ENCODE measurements at regions not wholly inside any gene's neighbourhood (a gene's known extent, or its start where the extent isn't known, plus 50 kb on each side); places are given as distances from the start of the nearest gene placed in this dataset.
"Not testable (repeated sequence)": the region's sequence is repeated elsewhere in the genome, so short reads cannot be mapped to it uniquely, and the experiment has no call there.

DNA sequence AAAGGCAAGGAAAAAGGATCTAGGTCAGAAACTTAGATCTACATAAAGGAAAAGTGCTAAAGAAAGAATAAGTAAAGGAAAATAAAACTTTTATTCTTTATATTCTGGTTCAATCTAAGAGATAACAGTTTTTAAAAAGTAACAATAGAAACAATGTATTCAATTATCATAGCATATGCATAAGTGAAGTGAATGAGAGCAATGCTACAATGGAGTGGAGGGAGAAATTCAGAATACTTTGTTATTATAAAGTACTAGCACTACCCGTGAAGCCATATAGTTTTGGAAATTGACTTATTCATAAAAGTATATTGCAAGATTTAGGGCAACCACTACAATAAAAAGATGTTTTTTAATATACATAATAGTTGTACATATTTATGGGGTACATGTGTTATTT, 586.0 kb upstream of the MDGA2 start:
- DNase-seq (ENCODE audit: low read depth): no peak
- no peak overlapping the region for H3K4me3 ChIP-seq (ENCODE audit: low read depth, low read length)
- TF ChIP-seq, protein P1, sequence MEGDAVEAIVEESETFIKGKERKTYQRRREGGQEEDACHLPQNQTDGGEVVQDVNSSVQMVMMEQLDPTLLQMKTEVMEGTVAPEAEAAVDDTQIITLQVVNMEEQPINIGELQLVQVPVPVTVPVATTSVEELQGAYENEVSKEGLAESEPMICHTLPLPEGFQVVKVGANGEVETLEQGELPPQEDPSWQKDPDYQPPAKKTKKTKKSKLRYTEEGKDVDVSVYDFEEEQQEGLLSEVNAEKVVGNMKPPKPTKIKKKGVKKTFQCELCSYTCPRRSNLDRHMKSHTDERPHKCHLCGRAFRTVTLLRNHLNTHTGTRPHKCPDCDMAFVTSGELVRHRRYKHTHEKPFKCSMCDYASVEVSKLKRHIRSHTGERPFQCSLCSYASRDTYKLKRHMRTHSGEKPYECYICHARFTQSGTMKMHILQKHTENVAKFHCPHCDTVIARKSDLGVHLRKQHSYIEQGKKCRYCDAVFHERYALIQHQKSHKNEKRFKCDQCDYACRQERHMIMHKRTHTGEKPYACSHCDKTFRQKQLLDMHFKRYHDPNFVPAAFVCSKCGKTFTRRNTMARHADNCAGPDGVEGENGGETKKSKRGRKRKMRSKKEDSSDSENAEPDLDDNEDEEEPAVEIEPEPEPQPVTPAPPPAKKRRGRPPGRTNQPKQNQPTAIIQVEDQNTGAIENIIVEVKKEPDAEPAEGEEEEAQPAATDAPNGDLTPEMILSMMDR (IDR thresholded peaks at IDR 0.05; ENCODE audit: insufficient read depth, low read length): no peak

DNA sequence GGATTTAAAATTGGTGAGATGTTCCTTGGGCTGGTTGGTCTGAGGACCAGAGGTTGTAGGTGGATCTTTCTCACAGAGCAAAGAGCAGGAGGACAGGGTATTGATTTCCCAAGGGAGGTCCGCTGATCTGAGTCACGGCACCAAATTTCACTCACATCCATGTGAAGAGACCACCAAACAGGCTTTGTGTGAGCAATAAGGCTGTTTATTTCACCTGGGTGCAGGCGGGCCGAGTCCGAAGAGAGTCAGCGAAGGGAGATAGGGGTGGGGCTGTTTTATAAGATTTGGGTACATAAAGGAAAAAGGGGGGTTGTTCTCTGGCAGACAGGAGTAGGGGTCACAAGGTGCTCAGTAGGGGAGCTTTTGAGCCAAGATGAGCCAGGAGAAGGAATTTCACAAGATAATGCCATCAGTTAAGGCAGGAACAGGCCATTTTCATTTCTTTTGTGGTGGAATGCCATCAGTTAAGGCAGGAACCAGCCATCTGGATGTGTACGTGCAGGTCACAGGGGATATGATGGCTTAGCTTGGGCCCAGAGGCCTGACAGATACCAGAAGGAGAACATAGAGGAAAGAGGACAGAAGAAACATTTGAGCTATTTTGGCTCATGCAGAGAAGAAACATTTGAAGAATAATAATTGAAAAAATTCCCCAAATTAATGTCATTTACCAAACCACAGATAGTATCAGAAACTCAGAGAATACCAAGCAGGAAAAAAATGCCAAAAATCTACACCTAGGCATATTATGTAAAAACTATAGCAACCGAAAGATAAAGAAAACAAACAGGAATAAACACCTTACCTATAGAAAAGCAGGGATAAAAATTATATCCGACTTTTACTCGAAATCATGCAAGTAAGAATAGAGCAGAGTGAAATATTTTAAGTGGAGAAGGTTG, 585.2 kb upstream of the MDGA2 start:
- DNase-seq (ENCODE audit: low read depth); H3K4me3 ChIP-seq (ENCODE audit: low read depth, low read length): not testable (repeated sequence)

DNA sequence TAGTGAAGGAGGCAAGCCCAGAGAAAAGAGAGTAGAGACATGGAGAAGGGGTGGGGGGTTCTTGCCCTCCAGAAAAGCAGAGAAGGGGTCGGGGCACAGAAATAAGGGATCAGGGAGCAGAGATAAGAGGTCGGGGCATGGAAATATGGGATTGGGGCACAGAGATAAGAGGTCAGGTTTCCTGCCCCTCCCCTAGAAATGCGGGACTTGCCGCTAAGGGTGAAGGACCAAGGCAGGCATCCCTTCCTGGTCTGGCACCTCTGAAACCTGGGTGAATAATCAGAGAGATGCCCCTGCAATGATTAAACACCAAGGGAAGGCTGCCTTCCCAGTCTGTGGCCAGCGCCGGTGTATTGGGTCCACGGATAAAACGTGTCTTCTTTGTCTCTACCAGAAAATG, 584.5 kb upstream of the MDGA2 start:
- DNase-seq (ENCODE audit: low read depth); H3K4me3 ChIP-seq (ENCODE audit: low read depth, low read length): not testable (repeated sequence)

DNA sequence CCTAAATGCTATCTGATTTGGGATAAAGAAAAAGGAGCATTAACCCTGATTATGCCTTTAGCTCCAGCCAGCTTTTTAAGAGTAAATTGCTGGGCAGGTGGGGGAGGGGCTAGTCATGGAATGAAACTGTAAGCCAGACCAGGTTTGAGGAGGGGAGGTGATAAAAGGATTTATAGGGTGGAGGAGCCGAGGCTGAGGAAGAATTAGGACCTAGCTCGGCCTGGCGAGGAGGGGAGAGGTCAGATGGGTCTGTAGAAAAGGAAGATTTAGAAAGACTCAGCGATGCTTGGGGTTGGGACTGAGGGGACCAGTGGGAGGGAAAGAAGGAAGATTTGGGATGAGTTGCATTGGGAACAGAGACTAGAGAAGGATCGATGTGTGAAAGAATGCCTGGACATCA, 583.8 kb upstream of the MDGA2 start:
- not testable (repeated sequence) for H3K4me3 ChIP-seq (ENCODE audit: low read depth, low read length); DNase-seq (ENCODE audit: low read depth)

DNA sequence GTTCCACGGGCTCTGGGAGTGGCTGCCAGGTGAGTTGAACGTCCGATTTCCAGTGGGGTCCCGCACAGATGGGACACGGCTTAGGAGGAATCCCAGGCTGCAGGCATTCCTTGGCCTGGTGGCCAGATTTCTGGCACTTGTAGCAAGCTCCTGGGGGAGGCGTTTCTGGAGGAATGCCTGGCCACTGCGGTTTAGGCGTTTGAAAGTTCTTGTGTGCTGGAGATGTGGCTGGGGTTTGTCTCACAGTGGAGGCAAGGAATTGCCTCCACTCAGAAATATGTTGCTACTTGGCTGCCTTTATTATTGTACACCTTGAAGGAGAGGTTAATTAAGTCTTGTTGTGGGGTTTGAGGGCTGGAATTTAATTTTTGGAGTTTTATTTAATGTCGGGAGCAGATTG, 583.3 kb upstream of the MDGA2 start:
- not testable (repeated sequence) for DNase-seq (ENCODE audit: low read depth); H3K4me3 ChIP-seq (ENCODE audit: low read depth, low read length)

DNA sequence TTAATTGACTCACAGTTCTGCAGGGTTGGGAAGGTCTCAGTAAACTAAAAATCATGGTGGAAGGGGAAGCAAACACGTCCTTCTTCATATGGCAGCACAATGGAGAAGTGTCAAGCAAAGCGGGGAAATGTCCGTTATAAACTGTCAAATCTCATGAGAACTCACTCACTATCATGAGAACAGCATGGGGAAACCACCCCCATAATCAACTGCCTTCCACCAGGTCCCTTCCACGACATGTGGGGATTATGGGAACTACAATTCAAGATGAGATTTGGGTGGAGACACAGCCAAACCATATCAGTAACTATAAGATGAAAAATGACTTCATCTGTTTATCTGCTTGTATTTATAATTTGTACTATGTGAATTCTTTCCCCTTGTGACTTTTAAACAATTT, 577.6 kb upstream of the MDGA2 start:
- DNase-seq (ENCODE audit: low read depth): no peak
- H3K4me3 ChIP-seq (ENCODE audit: low read depth, low read length): no peak overlapping the region
- TF ChIP-seq, protein P1 (IDR thresholded peaks at IDR 0.05; ENCODE audit: insufficient read depth, low read length): no peak

DNA sequence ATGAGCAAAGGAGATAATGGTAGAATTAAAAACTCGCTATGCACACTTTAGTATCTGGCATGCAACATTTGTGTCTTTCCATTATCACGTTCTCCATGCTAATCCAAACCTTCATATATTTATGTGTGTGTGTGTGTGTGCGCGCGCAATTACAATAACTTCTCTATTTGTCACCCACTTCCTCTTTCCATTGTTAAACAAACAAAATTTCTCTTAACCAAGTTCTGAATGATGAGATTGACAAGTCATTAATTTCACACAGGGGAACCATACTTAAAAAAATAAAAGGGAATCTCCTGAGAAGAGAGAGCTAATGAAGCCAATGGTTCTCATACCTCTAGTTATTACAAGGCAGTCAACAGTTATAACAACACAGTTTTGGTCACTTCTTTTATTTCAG, 575.9 kb upstream of the MDGA2 start:
- TF ChIP-seq, protein P1 (IDR thresholded peaks at IDR 0.05; ENCODE audit: insufficient read depth, low read length): no peak
- H3K4me3 ChIP-seq (ENCODE audit: low read depth, low read length): no peak overlapping the region
- no peak for DNase-seq (ENCODE audit: low read depth)

DNA sequence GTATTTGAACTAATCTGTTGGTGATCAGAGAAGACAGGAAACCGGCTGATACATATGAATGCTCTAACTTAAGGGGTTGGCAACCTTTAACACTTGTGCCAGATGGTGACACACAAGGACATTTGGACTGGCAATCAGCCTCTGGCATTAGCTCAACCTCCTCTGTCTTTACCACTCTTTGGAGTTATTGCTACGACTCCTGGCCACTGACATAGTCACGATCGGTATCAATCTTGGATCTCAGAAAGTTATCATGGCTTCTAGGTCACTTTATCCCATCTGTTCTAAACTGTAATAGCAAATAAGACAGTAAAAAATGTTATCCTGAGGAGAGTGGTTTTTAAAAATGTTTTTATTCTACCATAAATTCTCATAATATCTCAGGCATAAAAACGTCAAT, 575.2 kb upstream of the MDGA2 start:
- no peak for DNase-seq (ENCODE audit: low read depth)
- TF ChIP-seq, protein P1 (IDR thresholded peaks at IDR 0.05; ENCODE audit: insufficient read depth, low read length): no peak
- no peak overlapping the region for H3K4me3 ChIP-seq (ENCODE audit: low read depth, low read length)

DNA sequence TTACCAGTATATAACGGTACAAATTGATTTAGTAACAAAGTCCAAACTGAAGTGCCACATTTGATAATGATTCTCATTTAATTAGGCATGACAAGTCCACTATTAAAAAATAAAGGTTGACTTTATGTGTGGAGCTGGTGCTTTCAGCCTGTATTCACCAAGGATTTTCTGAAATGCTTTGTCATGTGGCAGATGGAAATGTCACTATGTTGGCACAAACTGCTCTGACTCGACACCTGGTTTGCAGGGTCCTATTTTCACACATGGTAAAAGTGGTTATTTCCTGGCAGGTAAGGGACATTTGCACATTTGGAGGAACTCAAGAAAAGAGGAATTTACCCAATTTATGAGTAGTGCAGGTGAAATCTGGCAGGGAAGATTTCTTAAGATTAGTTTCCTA, 572.6 kb upstream of the MDGA2 start:
- H3K4me3 ChIP-seq (ENCODE audit: low read depth, low read length): no peak overlapping the region
- TF ChIP-seq, protein P1 (IDR thresholded peaks at IDR 0.05; ENCODE audit: insufficient read depth, low read length): no peak
- no peak for DNase-seq (ENCODE audit: low read depth)

Data from fibroblast of the aortic adventitia (primary cell).